ENCODE measurements at regions not wholly inside any gene's neighbourhood (a gene's known extent, or its start where the extent isn't known, plus 50 kb on each side); places are given as distances from the start of the nearest gene placed in this dataset.

GRCh38 chr20:60884277-60884676 lies 367.8 kb upstream of the CDH4 start:
- Histone ChIP-seq H3K27me3 (ENCODE audit: insufficient read depth, poor library complexity, severe bottlenecking) (no peaks in the 10 kb centered on the region), H3K4me3 (replicated peaks; ENCODE audit: insufficient read depth, low read length) (no peak overlapping the region), H3K27ac (replicated peaks) (no peak overlapping the region)
- no peak for TF ChIP-seq POLR2AphosphoS5 (IDR thresholded peaks at IDR 0.05; ENCODE audit: low read depth)
- TF ChIP-seq SPI1 (IDR thresholded peaks at IDR 0.05; ENCODE audit: borderline replicate concordance, low read depth): no peak
- no peak for TF ChIP-seq GABPA (IDR thresholded peaks at IDR 0.05; ENCODE audit: low read depth)
- TF ChIP-seq CTCF (IDR thresholded peaks at IDR 0.05; ENCODE audit: insufficient read depth, low read length): no peak
- TF ChIP-seq, protein P1, sequence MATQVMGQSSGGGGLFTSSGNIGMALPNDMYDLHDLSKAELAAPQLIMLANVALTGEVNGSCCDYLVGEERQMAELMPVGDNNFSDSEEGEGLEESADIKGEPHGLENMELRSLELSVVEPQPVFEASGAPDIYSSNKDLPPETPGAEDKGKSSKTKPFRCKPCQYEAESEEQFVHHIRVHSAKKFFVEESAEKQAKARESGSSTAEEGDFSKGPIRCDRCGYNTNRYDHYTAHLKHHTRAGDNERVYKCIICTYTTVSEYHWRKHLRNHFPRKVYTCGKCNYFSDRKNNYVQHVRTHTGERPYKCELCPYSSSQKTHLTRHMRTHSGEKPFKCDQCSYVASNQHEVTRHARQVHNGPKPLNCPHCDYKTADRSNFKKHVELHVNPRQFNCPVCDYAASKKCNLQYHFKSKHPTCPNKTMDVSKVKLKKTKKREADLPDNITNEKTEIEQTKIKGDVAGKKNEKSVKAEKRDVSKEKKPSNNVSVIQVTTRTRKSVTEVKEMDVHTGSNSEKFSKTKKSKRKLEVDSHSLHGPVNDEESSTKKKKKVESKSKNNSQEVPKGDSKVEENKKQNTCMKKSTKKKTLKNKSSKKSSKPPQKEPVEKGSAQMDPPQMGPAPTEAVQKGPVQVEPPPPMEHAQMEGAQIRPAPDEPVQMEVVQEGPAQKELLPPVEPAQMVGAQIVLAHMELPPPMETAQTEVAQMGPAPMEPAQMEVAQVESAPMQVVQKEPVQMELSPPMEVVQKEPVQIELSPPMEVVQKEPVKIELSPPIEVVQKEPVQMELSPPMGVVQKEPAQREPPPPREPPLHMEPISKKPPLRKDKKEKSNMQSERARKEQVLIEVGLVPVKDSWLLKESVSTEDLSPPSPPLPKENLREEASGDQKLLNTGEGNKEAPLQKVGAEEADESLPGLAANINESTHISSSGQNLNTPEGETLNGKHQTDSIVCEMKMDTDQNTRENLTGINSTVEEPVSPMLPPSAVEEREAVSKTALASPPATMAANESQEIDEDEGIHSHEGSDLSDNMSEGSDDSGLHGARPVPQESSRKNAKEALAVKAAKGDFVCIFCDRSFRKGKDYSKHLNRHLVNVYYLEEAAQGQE (IDR thresholded peaks at IDR 0.05; ENCODE audit: insufficient replicate concordance, low read depth): no peak
- DNase-seq (ENCODE audit: low read depth in 1 of 2, low spot score in 1 of 2): no peak

DNA sequence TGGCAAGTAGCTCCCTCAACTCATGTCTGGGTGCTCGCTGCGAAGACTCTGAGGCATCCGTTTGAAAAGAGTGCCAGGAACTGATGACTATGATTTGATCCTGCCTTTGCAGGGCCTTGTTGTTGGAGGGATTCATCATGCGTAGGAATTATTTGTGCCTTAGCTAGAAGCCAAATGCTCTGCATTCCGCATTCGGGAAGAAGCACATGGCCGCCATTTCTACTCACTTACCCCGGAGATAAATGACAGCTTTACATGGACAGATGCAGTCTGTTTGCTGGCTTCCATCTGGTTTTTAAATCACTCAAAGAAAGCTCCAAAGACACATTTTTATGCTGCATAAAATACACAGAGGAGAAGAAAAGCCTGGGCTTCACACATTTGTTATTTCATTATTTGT lies 363.3 kb upstream of the CDH4 start:
- DNase-seq (ENCODE audit: low read depth in 1 of 2, low spot score in 1 of 2): no peak
- no peak overlapping the region for H3K27ac ChIP-seq (replicated peaks)
- H3K4me3 ChIP-seq (replicated peaks; ENCODE audit: insufficient read depth, low read length): no peak overlapping the region
- no peak for TF ChIP-seq GABPA (IDR thresholded peaks at IDR 0.05; ENCODE audit: low read depth)
- no peaks in the 10 kb centered on the region for H3K27me3 ChIP-seq (ENCODE audit: insufficient read depth, poor library complexity, severe bottlenecking)

- no peak for TF ChIP-seq SPI1 (IDR thresholded peaks at IDR 0.05; ENCODE audit: borderline replicate concordance, low read depth)
- no peak for TF ChIP-seq GABPA (IDR thresholded peaks at IDR 0.05; ENCODE audit: low read depth)
- no peak for TF ChIP-seq POLR2AphosphoS5 (IDR thresholded peaks at IDR 0.05; ENCODE audit: low read depth)
- TF ChIP-seq, protein P1 (IDR thresholded peaks at IDR 0.05; ENCODE audit: insufficient replicate concordance, low read depth): no peak
- TF ChIP-seq CTCF (IDR thresholded peaks at IDR 0.05; ENCODE audit: insufficient read depth, low read length): no peak
- H3K27ac ChIP-seq (replicated peaks): no peak overlapping the region
- no peak overlapping the region for H3K4me3 ChIP-seq (replicated peaks; ENCODE audit: insufficient read depth, low read length)
- H3K27me3 ChIP-seq (ENCODE audit: insufficient read depth, poor library complexity, severe bottlenecking): no peaks in the 10 kb centered on the region
- DNase-seq (ENCODE audit: low read depth in 1 of 2, low spot score in 1 of 2): no peak
These were observed 359.8 kb upstream of the CDH4 start for GRCh38 chr20:60892095-60892813.

- Histone ChIP-seq H3K27ac (replicated peaks) (no peak overlapping the region), H3K4me3 (replicated peaks; ENCODE audit: insufficient read depth, low read length) (no peak overlapping the region), H3K27me3 (ENCODE audit: insufficient read depth, poor library complexity, severe bottlenecking) (no peaks in the 10 kb centered on the region)
- TF ChIP-seq POLR2AphosphoS5 (IDR thresholded peaks at IDR 0.05; ENCODE audit: low read depth): no peak
- TF ChIP-seq, protein P1 (IDR thresholded peaks at IDR 0.05; ENCODE audit: insufficient replicate concordance, low read depth): no peak
- TF ChIP-seq CTCF (IDR thresholded peaks at IDR 0.05; ENCODE audit: insufficient read depth, low read length): no peak
- no peak for TF ChIP-seq SPI1 (IDR thresholded peaks at IDR 0.05; ENCODE audit: borderline replicate concordance, low read depth)
- TF ChIP-seq GABPA (IDR thresholded peaks at IDR 0.05; ENCODE audit: low read depth): no peak
- no peak for DNase-seq (ENCODE audit: low read depth in 1 of 2, low spot score in 1 of 2)
These were observed 358.0 kb upstream of the CDH4 start for GRCh38 chr20:60894091-60894490.

Data from HL-60 (cell line).